ENCODE measurements at regions not wholly inside any gene's neighbourhood (a gene's known extent, or its start where the extent isn't known, plus 50 kb on each side); places are given as distances from the start of the nearest gene placed in this dataset.

- H3K36me3 ChIP-seq = no peaks in the 10 kb centered on the region
- WGBS, 2 donors = 15 to 16% methylated on average over 8 of the region's 8 CpGs
- no peaks in the 10 kb centered on the region for H3K9me3 ChIP-seq
- H3K27ac ChIP-seq = no peak overlapping the region
- peaks cover 0 to 3% (median 0%) of the 10 kb centered on the region in 4 donors for H3K4me1 ChIP-seq
- no peak for TF ChIP-seq POLR2A (IDR thresholded peaks at IDR 0.05)
- TF ChIP-seq CTCF (IDR thresholded peaks at IDR 0.05) = no peak
- TF ChIP-seq EP300 (IDR thresholded peaks at IDR 0.05) = no peak
- no peak overlapping the region for H3K4me3 ChIP-seq
- DNase-seq (ENCODE audit: low spot score in 2 of 2) = no peak
- H3K27me3 ChIP-seq = no peaks in the 10 kb centered on the region
Observed at GRCh38 chr2:104321796-104322349, 532.0 kb upstream of the POU3F3 start.

- WGBS, 2 donors = 9 to 21% methylated on average over 3 of the region's 3 CpGs
- no peaks in the 10 kb centered on the region for H3K27me3 ChIP-seq
- no peak for TF ChIP-seq CTCF (IDR thresholded peaks at IDR 0.05)
- no peak for TF ChIP-seq EP300 (IDR thresholded peaks at IDR 0.05)
- no peak for TF ChIP-seq POLR2A (IDR thresholded peaks at IDR 0.05)
- H3K4me1 ChIP-seq = no peaks in the 10 kb centered on the region
- H3K36me3 ChIP-seq = no peaks in the 10 kb centered on the region
- no peak overlapping the region for H3K4me3 ChIP-seq
- peaks cover 0 to 3% (median 0%) of the 10 kb centered on the region in 4 donors for H3K9me3 ChIP-seq
- H3K27ac ChIP-seq = no peak overlapping the region
- DNase-seq (ENCODE audit: low spot score in 2 of 2) = no peak
Observed at GRCh38 chr2:104332731-104333130, 521.2 kb upstream of the POU3F3 start.

GRCh38 chr2:104337869-104338268, 516.0 kb upstream of the POU3F3 start:
- no peaks in the 10 kb centered on the region for H3K36me3 ChIP-seq
- no peak overlapping the region for H3K27ac ChIP-seq
- H3K4me1 ChIP-seq = no peaks in the 10 kb centered on the region
- H3K9me3 ChIP-seq = peaks cover 0 to 3% (median 0%) of the 10 kb centered on the region in 4 donors
- H3K4me3 ChIP-seq = no peak overlapping the region
- 32 to 75% methylated on average over 2 of the region's 2 CpGs for WGBS, 2 donors
- TF ChIP-seq EP300 (IDR thresholded peaks at IDR 0.05) (no peak), CTCF (IDR thresholded peaks at IDR 0.05) (no peak), POLR2A (IDR thresholded peaks at IDR 0.05) (no peak)
- H3K27me3 ChIP-seq = no peaks in the 10 kb centered on the region
- no peak for DNase-seq (ENCODE audit: low spot score in 2 of 2)

- Histone ChIP-seq H3K9me3 (peaks cover 0 to 3% (median 0%) of the 10 kb centered on the region in 4 donors), H3K4me3 (no peak overlapping the region), H3K36me3 (no peaks in the 10 kb centered on the region), H3K4me1 (no peaks in the 10 kb centered on the region), H3K27me3 (no peaks in the 10 kb centered on the region), H3K27ac (no peak overlapping the region)
- TF ChIP-seq EP300 (IDR thresholded peaks at IDR 0.05) (no peak), POLR2A (IDR thresholded peaks at IDR 0.05) (no peak), CTCF (IDR thresholded peaks at IDR 0.05) (no peak)
- no peak for DNase-seq (ENCODE audit: low spot score in 2 of 2)
- WGBS, 2 donors = 83 to 84% methylated on average over 4 of the region's 4 CpGs
Observed at GRCh38 chr2:104340162-104340561, 513.8 kb upstream of the POU3F3 start.

GRCh38 chr2:104340879-104341828, 512.8 kb upstream of the POU3F3 start:
- H3K4me3 ChIP-seq = no peak overlapping the region
- DNase-seq (ENCODE audit: low spot score in 2 of 2) = no peak
- H3K36me3 ChIP-seq = no peaks in the 10 kb centered on the region
- H3K9me3 ChIP-seq = peaks cover 0 to 3% (median 0%) of the 10 kb centered on the region in 4 donors
- TF ChIP-seq EP300 (IDR thresholded peaks at IDR 0.05) (no peak), POLR2A (IDR thresholded peaks at IDR 0.05) (no peak), CTCF (IDR thresholded peaks at IDR 0.05) (no peak)
- no peaks in the 10 kb centered on the region for H3K4me1 ChIP-seq
- WGBS, 2 donors = 37 to 48% methylated on average over 2 of the region's 2 CpGs
- no peak overlapping the region for H3K27ac ChIP-seq
- no peaks in the 10 kb centered on the region for H3K27me3 ChIP-seq
